ENCODE measurements at regions not wholly inside any gene's neighbourhood (a gene's known extent, or its start where the extent isn't known, plus 50 kb on each side); places are given as distances from the start of the nearest gene placed in this dataset.
"Not testable (repeated sequence)": the region's sequence is repeated elsewhere in the genome, so short reads cannot be mapped to it uniquely, and the experiment has no call there.

- DNase-seq (ENCODE audit: low spot score): no peak
Measured at GRCh38 chr3:102906818-102907217, 472.0 kb downstream of the ZPLD1 start.

GRCh38 chr3:102909904-102910303 lies 475.1 kb downstream of the ZPLD1 start:
- DNase-seq (ENCODE audit: low spot score): no peak

- no peak for DNase-seq (ENCODE audit: low spot score)
Measured at GRCh38 chr3:102916532-102916931, 481.7 kb downstream of the ZPLD1 start.

- no peak for DNase-seq (ENCODE audit: low spot score)
Measured at GRCh38 chr3:102926618-102927017, 491.8 kb downstream of the ZPLD1 start.

GRCh38 chr3:102933377-102933776 lies 498.6 kb downstream of the ZPLD1 start:
- DNase-seq (ENCODE audit: low spot score): no peak

DNA sequence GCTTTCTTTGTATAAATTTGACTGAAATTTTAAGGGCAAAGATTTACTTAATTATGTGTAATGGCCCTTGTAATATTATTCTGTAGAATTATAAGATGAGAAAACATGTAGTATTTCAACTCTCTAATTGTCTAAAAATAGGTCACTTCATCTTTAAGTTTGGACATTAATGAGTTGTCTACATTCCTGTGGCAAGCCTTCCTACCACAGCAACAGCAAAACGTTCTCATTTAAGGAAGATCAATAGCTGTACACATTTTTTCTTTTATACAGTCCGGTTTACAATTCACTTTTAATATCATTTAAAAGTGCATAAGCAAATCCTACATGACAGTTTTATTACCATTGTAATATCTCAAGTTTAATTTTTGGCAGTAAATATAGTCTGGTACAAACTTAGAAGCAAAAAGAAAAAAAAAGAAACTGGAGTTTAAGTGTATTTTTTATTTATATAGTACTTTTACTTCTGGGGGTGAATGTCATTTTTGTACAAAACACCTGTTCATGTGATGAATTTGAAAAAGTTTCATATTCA lies 501.8 kb downstream of the ZPLD1 start:
- DNase-seq (ENCODE audit: low spot score): no peak

- DNase-seq (ENCODE audit: low spot score): no peak
Measured at GRCh38 chr3:102941786-102942185, 507.0 kb downstream of the ZPLD1 start.

- DNase-seq (ENCODE audit: low spot score): not testable (repeated sequence)
Measured at GRCh38 chr3:102946445-102946844, 511.6 kb downstream of the ZPLD1 start.

- no peak for DNase-seq (ENCODE audit: low spot score)
Measured at GRCh38 chr3:102972350-102972749, 537.5 kb downstream of the ZPLD1 start.

GRCh38 chr3:102974333-102974732 lies 539.5 kb downstream of the ZPLD1 start:
- no peak for DNase-seq (ENCODE audit: low spot score)

- no peak for DNase-seq (ENCODE audit: low spot score)
Measured at GRCh38 chr3:102979191-102979590, 544.4 kb downstream of the ZPLD1 start.

GRCh38 chr3:102979682-102980354 lies 545.0 kb downstream of the ZPLD1 start:
- no peak for DNase-seq (ENCODE audit: low spot score)

DNA sequence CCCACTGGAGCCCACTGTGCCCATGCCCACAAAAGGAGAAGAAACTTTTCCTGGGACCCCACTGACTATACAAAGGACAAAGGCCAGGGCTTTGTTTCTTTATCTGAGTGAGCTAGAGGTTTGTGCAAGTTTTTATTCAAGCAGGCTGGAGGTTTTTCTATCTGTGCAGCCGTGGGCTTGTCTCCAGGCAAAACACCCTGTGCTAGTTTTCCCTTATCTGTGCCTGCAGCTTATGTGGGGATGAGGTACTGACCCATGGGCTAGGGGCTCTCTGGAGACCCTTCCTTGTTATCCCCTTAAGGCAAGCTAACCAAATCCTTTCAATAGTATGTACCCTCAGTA lies 545.5 kb downstream of the ZPLD1 start:
- no peak for DNase-seq (ENCODE audit: low spot score)

- DNase-seq (ENCODE audit: low spot score): no peak
Measured at GRCh38 chr3:103002425-103003176, 567.8 kb downstream of the ZPLD1 start.

DNA sequence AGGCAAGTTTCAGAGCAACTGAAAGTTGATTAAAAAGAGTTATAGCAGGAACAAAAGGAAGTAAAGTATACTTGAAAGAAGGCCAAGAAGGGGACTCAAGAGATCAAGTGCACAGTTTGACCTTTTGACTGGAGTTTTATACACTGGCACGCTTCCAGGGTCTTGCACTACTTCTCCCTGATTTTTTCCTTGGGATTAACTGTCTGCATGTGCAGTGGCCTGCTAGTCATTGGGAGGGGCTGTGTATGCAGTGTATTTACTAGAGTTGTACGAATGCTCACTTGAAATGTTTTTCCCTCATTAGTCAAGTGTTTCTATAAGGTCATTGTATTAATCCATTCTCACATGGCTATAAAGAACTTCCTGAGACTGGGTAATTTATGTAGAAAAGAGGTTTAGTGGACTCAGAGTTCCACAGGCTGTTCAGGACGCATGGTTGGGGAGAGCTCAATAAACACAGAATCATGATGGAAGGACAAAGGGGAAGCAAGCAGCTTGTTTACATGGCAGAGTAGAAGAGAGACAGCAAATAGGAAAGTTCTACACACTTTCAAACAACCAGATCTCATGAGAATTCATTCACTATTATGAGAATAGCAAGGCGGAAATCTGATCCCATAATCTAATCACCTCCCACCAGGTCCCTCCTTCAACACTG lies 571.8 kb downstream of the ZPLD1 start:
- no peak for DNase-seq (ENCODE audit: low spot score)

GRCh38 chr3:103009609-103010008 lies 574.8 kb downstream of the ZPLD1 start:
- no peak for DNase-seq (ENCODE audit: low spot score)

DNA sequence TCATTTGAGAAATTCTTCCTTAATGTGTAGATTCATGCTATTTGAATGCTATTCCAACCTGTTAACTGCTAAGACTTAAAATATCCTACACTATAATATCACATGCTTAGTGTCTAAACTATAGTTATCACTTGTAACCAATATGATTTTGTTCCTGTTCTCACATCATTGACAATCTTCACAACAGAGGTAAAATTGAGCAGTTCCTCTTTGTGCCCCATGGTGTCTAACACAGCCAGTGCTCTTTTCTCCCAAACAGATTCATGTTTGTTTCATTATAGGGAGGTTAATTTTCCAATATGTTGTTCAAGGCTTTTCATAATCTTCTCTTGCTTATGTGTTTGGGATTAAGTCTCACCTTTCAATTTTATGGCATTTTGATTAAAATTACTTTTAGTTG lies 591.1 kb downstream of the ZPLD1 start:
- no peak for DNase-seq (ENCODE audit: low spot score)

- no peak for DNase-seq (ENCODE audit: low spot score)
Measured at GRCh38 chr3:103033841-103034240, 599.0 kb downstream of the ZPLD1 start.

- DNase-seq (ENCODE audit: low spot score): no peak
Measured at GRCh38 chr3:103047640-103048039, 612.8 kb downstream of the ZPLD1 start.

DNA sequence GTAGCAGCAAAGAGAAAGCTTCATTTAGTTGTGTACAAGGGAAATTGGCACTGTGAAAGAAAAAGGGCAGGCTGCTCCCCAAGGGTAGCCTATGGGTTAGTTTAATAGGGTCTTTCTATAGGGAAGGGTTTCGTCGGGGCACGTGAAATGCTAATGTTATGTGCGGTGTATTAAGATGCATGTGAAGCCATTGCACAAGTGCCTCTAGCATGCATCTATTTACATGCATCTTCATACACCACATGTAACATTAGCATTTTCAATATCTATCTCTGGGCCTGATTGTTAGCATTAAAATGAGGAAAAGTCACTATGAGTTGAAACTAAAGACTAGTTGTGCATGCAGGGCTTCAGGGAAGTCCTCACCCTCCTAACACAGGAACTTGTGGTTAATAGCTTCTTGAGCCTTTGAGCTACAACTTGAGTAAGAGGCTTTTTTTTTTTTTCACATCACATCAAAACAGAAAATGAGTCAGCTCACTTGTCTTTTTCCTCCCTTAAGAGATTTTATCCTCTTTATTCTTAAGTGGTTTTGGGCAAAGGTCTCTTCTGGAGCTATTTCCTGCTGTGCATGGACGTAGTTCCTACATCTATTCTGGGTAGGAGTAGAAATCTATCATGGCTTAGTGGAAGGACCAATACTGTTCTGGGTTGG lies 613.4 kb downstream of the ZPLD1 start:
- DNase-seq (ENCODE audit: low spot score): no peak

GRCh38 chr3:103052236-103052830 lies 617.5 kb downstream of the ZPLD1 start:
- no peak for DNase-seq (ENCODE audit: low spot score)

GRCh38 chr3:103055021-103055520 lies 620.3 kb downstream of the ZPLD1 start:
- no peak for DNase-seq (ENCODE audit: low spot score)

All from HuH-7 (cell line).